ENCODE measurements at regions not wholly inside any gene's neighbourhood (a gene's known extent, or its start where the extent isn't known, plus 50 kb on each side); places are given as distances from the start of the nearest gene placed in this dataset.

- TF ChIP-seq CTCF (IDR thresholded peaks at IDR 0.05) (no peak), POLR2A (IDR thresholded peaks at IDR 0.05) (no peak)
These were observed 263.5 kb downstream of the RPAP3 start for GRCh38 chr12:47442310-47442709.
